Gastrocnemius medialis (tissue), 4 donors: ENCODE measurements at regions not wholly inside any gene's neighbourhood (a gene's known extent, or its start where the extent isn't known, plus 50 kb on each side); places are given as distances from the start of the nearest gene placed in this dataset.
"Not testable (repeated sequence)": the region's sequence is repeated elsewhere in the genome, so short reads cannot be mapped to it uniquely, and the experiment has no call there.

Source experiments
- ATAC-seq, 2 donors: fragments of 150-250 bp; one replicate each; pipeline ENCODE4 v1.9.1; 2016
- DNase-seq, 2 donors: peaks; one replicate each; pipeline ENCODE4 v3.0.0-alpha.2; 2019
- H3K27ac ChIP-seq, 4 donors: fragments of 200-600 bp; sonication (generic); 1 replicate in 1 of 4; 2 replicates in 3 of 4; pipeline ENCODE4 v1.5.1; 2016 to 2018; ENCODE audit warnings: mild to moderate bottlenecking in 2 of 4, moderate library complexity in 1 of 4
- H3K27me3 ChIP-seq, 3 donors: fragments of 200-600 bp; sonication (generic) in 2 of 3; 1 replicate in 1 of 3; 2 replicates in 2 of 3; pipeline versions ENCODE4 v1.5.1 to v1.6.0; 2016 to 2019; ENCODE audit warnings: mild to moderate bottlenecking in 1 of 3, moderate library complexity in 1 of 3
- H3K36me3 ChIP-seq, 2 donors: fragments of 200-600 bp; sonication (generic) in 1 of 2; one replicate each; pipeline ENCODE4 v1.5.1; 2017 to 2018
- H3K4me1 ChIP-seq, 2 donors: fragments of 200-600 bp; sonication (generic) in 1 of 2; one replicate each; pipeline ENCODE4 v1.5.1; 2016 to 2017; ENCODE audit warnings: mild to moderate bottlenecking in 2 of 2
- H3K4me3 ChIP-seq, 4 donors: fragments of 200-600 bp; sonication (generic) in 3 of 4; 1 replicate in 1 of 4; 2 replicates in 3 of 4; pipeline ENCODE4 v1.5.1; 2016 to 2019; ENCODE audit warnings: mild to moderate bottlenecking in 2 of 4
- H3K9me3 ChIP-seq, 3 donors: fragments of 200-600 bp; sonication (generic) in 2 of 3; 1 replicate in 1 of 3; 2 replicates in 2 of 3; pipeline ENCODE4 v1.5.1; 2016 to 2019
- POLR2A ChIP-seq, 2 donors: fragments of 450-650 bp; IDR thresholded peaks; one replicate each; pipeline ENCODE4 v1.6.1; 2017; ENCODE audit warnings: antibody characterized with exemption in 2 of 2, mild to moderate bottlenecking in 2 of 2, moderate library complexity in 2 of 2
- in situ Hi-C, 4 donors: fragments of 200-750 bp; cut with MboI; loops; one replicate each; pipeline versions ENCODE4 v1.15.0 to v1.8.0; 2017; ENCODE audit warnings: low sequenced_read_pairs in 4 of 4
- intact Hi-C: fragments of 100-400 bp; cut with DNase I; formaldehyde crosslinking; loops from one replicate; pipeline ENCODE4 v1.15.1; 2023; ENCODE audit warnings: low total_unique reads
- TF ChIP-seq, protein P1 (sequence below), 5 experiments: fragments of 450-650 bp in 3 of 5; fragments of 200-600 bp in 2 of 5; sonication (generic) in 2 of 5; IDR thresholded peaks in 4 of 5; conservative IDR thresholded peaks in 1 of 5; 1 replicate in 4 of 5; 2 replicates in 1 of 5; pipeline ENCODE4 v1.5.1; 2016 to 2019; ENCODE audit warnings: antibody characterized with exemption in 5 of 5, mild to moderate bottlenecking in 3 of 5, moderate library complexity in 3 of 5

DNA sequence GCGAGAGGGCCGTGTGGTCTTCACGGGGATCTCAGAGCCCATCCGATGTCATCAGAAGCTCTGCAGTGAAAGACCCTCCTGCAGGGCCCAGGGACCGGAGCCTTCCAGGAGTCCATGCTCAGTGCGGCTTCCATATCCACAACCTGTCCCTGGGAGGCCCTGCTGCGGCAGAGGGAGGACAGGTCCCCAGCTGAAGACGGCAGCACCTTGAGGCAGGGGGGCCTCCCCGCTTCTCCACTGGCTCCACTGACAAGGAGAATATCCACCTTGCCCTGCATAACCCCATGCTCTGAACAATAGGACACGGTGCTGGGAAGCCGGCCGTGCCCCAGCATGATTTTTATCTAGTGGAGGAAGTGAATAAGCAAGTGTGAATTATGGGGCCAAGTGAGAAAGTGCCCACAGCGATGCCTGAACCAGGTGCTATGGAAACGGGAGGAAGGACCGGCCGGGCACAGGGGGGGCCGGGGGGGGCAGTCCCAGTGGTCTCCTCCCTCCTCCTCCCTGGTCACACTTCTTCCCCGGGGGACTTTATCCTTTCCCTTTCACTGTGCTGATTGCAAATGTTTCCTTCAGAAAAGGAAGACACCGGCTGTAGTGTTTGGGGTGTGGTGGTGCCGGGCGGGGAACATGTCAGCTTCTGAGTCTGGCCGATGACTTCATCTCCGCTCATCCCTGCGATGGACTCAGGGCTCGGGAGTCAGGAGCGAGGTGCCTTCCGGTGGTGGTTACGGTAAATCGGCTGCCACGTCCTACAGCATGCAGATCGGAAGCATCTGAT lies 225.1 kb downstream of the ERMARD start:
- intact Hi-C loops = no loop called here
- in situ Hi-C loops = no loop called here
- no peak for TF ChIP-seq POLR2A (IDR thresholded peaks at IDR 0.05)
- TF ChIP-seq, protein P1, sequence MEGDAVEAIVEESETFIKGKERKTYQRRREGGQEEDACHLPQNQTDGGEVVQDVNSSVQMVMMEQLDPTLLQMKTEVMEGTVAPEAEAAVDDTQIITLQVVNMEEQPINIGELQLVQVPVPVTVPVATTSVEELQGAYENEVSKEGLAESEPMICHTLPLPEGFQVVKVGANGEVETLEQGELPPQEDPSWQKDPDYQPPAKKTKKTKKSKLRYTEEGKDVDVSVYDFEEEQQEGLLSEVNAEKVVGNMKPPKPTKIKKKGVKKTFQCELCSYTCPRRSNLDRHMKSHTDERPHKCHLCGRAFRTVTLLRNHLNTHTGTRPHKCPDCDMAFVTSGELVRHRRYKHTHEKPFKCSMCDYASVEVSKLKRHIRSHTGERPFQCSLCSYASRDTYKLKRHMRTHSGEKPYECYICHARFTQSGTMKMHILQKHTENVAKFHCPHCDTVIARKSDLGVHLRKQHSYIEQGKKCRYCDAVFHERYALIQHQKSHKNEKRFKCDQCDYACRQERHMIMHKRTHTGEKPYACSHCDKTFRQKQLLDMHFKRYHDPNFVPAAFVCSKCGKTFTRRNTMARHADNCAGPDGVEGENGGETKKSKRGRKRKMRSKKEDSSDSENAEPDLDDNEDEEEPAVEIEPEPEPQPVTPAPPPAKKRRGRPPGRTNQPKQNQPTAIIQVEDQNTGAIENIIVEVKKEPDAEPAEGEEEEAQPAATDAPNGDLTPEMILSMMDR (IDR thresholded peaks at IDR 0.05 in 4 of 5, conservative IDR thresholded peaks at IDR 0.05 in 1 of 5) = no peak
- Histone ChIP-seq H3K9me3 (no peaks in the 10 kb centered on the region), H3K4me3 (no peak overlapping the region), H3K27me3 (peaks cover 0 to 2% (median 0%) of the 10 kb centered on the region in 3 donors), H3K4me1 (no peaks in the 10 kb centered on the region), H3K36me3 (no peaks in the 10 kb centered on the region), H3K27ac (no peak overlapping the region)
- ATAC-seq (no peak), DNase-seq (peak in 1 of 2 donors; percentile 2)

DNA sequence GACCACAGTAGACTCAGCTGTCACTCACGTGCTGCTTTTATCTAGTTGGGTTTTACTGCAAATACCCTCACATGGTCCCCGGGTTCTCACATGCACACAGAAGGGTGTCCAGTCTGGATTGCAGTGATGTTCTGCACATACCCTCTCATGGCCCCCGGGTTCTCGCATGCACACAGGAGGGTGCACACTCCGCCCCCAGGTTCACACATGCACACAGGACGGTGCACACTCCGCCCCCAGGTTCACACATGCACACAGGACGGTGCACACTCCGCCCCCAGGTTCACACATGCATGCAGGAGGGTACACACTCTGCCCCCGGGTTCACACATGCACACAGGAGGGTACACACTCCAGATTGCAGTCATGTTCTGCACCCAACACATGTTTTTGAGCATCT lies 224.3 kb downstream of the ERMARD start:
- ATAC-seq (no peak), DNase-seq (no peak)
- Histone ChIP-seq H3K27me3 (peaks cover 0 to 2% (median 0%) of the 10 kb centered on the region in 3 donors), H3K4me3 (no peak overlapping the region), H3K27ac (no peak overlapping the region), H3K4me1 (no peaks in the 10 kb centered on the region), H3K9me3 (no peaks in the 10 kb centered on the region), H3K36me3 (no peaks in the 10 kb centered on the region)
- intact Hi-C loops (no loop called here), in situ Hi-C loops (no loop called here)
- TF ChIP-seq, protein P1 (IDR thresholded peaks at IDR 0.05 in 4 of 5, conservative IDR thresholded peaks at IDR 0.05 in 1 of 5) = no peak
- TF ChIP-seq POLR2A (IDR thresholded peaks at IDR 0.05) = no peak

DNA sequence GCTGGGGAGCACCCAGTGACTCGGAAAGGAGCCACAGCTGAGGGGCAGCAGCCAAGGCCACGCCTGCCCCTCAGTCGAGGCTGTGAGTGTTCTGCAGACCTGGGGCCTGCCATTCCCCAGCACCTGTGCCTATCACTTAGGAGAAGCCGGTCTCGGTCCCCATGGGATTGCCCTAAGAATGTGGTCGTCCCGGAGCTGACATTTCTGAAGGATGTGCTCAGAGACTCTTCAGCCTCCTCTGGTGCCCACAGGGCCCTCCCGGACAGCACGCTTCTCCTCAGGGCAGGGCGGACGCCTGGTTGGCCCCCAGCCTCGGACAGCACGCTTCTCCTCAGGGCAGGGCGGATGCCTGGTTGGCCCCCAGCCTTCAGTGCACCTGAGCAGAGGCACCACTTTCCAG lies 223.9 kb downstream of the ERMARD start:
- no peak overlapping the region for H3K4me3 ChIP-seq
- ATAC-seq (no peak), DNase-seq (peak in 1 of 2 donors; percentile 6)
- intact Hi-C loops (no loop called here), in situ Hi-C loops (no loop called here)
- H3K36me3 ChIP-seq = no peaks in the 10 kb centered on the region
- no peak overlapping the region for H3K27ac ChIP-seq
- TF ChIP-seq, protein P1 (IDR thresholded peaks at IDR 0.05 in 4 of 5, conservative IDR thresholded peaks at IDR 0.05 in 1 of 5) = no peak
- no peak for TF ChIP-seq POLR2A (IDR thresholded peaks at IDR 0.05)
- H3K9me3 ChIP-seq = no peaks in the 10 kb centered on the region
- H3K4me1 ChIP-seq = no peaks in the 10 kb centered on the region
- peaks cover 0 to 2% (median 0%) of the 10 kb centered on the region in 3 donors for H3K27me3 ChIP-seq

DNA sequence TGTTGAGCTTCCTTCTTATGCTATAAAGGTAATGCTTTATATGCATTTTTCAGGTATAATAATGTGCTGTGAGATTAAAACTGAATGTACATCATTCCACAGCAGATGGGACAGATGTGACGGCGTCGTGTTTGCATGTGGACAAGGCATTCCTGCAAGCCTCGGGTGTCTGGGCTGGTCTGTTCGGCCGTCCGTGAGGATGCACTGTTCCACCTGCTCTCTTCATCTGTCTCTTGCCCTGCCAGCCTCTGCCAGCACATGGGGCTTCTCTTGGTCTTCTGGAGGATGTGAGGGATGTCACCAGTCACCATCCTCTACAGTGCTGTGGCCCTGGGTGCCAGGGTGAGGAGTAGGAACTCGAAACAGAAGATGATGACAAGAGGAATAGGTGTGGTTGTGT lies 223.2 kb downstream of the ERMARD start:
- no peak overlapping the region for H3K27ac ChIP-seq
- H3K27me3 ChIP-seq = peaks cover 0 to 2% (median 0%) of the 10 kb centered on the region in 3 donors
- H3K4me3 ChIP-seq = no peak overlapping the region
- H3K4me1 ChIP-seq = no peaks in the 10 kb centered on the region
- DNase-seq (no peak), ATAC-seq (no peak)
- TF ChIP-seq, protein P1 (IDR thresholded peaks at IDR 0.05 in 4 of 5, conservative IDR thresholded peaks at IDR 0.05 in 1 of 5) = no peak
- TF ChIP-seq POLR2A (IDR thresholded peaks at IDR 0.05) = no peak
- in situ Hi-C loops (no loop called here), intact Hi-C loops (no loop called here)
- H3K36me3 ChIP-seq = no peaks in the 10 kb centered on the region
- H3K9me3 ChIP-seq = no peaks in the 10 kb centered on the region

DNA sequence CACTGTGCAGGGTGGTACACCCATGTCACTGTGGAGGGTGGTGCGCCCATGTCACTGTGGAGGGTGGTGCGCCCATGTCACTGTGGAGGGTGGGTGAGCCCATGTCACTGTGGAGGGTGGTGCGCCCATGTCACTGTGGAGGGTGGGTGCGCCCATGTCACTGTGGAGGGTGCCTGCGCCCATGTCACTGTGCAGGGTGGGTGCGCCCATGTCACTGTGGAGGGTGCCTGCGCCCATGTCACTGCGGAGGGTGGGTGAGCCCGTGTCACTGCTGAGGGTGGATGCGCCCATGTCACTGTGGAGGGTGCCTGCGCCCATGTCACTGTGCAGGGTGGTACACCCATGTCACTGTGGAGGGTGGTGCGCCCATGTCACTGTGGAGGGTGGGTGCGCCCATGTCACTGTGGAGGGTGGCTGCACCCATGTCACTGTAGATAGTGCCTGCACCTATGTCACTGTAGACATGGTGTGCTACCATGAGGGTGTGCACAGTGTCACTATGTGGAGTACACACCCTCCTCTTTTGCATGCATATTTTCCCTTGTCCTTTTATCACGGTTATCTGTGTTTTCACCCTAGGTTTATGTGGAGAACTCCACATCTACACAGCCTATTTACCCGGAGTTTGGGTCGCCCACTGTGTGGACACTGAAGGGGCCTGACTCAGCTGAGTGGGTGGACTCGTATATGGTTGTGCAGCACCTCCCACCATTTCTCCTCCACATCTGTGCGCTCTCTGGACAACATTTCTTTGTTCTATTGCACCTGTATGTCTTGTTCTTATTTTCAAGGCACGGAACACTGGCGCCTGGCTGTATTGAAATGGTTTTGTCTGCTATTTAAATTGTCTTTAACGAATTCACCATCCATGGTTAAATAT lies 222.4 kb downstream of the ERMARD start:
- ATAC-seq, H3K9me3 ChIP-seq, intact Hi-C loops, in situ Hi-C loops, H3K36me3 ChIP-seq, H3K27ac ChIP-seq, H3K27me3 ChIP-seq, H3K4me3 ChIP-seq, H3K4me1 ChIP-seq: not testable (repeated sequence)
- DNase-seq = peak in 1 of 2 donors; percentile 9
